Activated CD4-positive, alpha-beta memory T cell treated with anti-CD3 and anti-CD28 coated beads, Interleukin-2, amount 10 ng/mL, durations not matched to agents 7 days and 5 days (primary cell): ENCODE measurements at regions not wholly inside any gene's neighbourhood (a gene's known extent, or its start where the extent isn't known, plus 50 kb on each side); places are given as distances from the start of the nearest gene placed in this dataset.

Experiments
- CTCF ChIA-PET: fragments of 350-600 bp; sonication (Branson Sonifier 250); formaldehyde crosslinking; loops from one replicate; lab custom pipeline; 2021; ENCODE audit warnings: antibody characterized with exemption, inconsistent platforms; lab: Charles Lee
- POLR2A ChIA-PET: fragments of 350-600 bp; sonication (Branson Sonifier 250); formaldehyde crosslinking; loops from one replicate; lab custom pipeline; 2021; ENCODE audit warnings: antibody characterized with exemption; lab: Charles Lee
- DNase-seq: peaks from one replicate; pipeline ENCODE4 v3.0.0-alpha.2; 2020
- H3K27ac Mint-ChIP-seq: one replicate; pipeline ENCODE4 v1.8.0; 2021; ENCODE audit warnings: mild to moderate bottlenecking, mixed read lengths
- H3K27me3 Mint-ChIP-seq: one replicate; pipeline ENCODE4 v1.8.0; 2021; ENCODE audit warnings: mixed read lengths
- H3K36me3 Mint-ChIP-seq: one replicate; pipeline ENCODE4 v1.8.0; 2021; ENCODE audit warnings: low read depth, mixed read lengths
- H3K4me1 Mint-ChIP-seq: one replicate; pipeline ENCODE4 v1.8.0; 2021; ENCODE audit warnings: mixed read lengths
- H3K4me3 Mint-ChIP-seq: one replicate; pipeline ENCODE4 v1.8.0; 2021; ENCODE audit warnings: mild to moderate bottlenecking, mixed read lengths
- H3K9me3 Mint-ChIP-seq: one replicate; pipeline ENCODE4 v1.8.0; 2021; ENCODE audit warnings: mixed read lengths

DNA sequence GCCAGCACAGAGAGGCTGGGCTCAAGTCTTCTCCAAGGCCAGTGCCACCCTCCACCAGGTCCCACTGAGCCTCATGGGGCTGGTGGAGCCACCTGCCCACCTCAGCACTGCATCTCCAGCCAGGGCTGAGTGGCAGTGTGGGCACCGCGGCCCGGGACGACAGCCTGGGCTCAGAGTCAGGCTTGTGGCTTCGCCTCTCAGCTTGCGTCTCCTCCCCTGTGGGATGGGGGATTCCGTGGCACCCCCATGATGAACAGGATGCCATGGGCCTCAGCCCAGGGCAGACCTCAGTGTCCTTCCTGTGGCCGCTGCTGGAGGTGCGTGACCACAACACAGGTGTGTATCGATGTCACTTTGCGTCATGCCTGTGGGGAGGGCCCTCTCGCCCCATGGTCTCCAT is 136.4 kb upstream of the PPP1R26 start:
- Mint-ChIP-seq H3K9me3 (no peaks in the 10 kb centered on the region), H3K4me1 (no peaks in the 10 kb centered on the region), H3K4me3 (no peak overlapping the region), H3K27ac (no peak overlapping the region), H3K36me3 (no peaks in the 10 kb centered on the region), H3K27me3 (peaks cover 2% of the 10 kb centered on the region)
- CTCF ChIA-PET, result interaction anchor here (1.1 kb wide), 1 partner anchor 68 kb away, joined by 4 read pairs; no protein-coding TSS in a partner anchor
- DNase-seq, result no peak
- POLR2A ChIA-PET, result no interaction called here

DNA sequence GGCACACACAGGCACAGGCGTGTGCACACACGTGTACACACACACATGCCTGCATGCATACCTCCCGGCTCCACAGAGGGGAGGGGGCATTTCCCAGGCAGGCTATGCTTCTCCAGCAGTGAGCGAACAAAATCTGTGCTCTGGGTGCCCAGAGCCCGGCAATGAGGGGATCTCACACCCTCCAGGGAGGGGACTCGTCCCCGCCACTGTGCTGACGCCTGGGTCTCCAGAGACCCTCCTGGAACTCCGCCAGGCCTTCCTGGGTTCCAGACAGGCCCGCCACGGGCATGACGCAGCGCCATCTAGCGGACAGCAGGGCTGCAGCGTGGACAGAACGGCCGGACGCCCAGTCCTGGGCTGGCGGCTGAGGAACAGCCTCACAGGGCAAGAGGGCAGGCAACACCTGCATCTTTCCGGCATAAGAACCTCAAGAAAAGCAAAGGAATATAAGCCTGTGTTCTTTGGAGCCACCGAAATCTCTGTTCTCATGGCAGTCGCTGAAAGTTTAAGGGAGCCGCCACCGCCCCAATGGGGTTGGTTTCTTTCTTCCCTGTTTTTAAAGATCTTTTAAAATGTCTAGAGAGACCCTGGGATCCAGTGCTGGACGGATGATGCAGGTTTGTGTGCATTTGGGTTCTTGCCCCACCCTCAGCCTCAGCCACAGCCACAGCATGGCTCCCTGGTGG is 135.6 kb upstream of the PPP1R26 start:
- Mint-ChIP-seq H3K27me3 (peaks cover 2% of the 10 kb centered on the region), H3K4me1 (no peaks in the 10 kb centered on the region), H3K4me3 (no peak overlapping the region), H3K27ac (no peak overlapping the region), H3K9me3 (no peaks in the 10 kb centered on the region), H3K36me3 (no peaks in the 10 kb centered on the region)
- peak; percentile 57 for DNase-seq
- POLR2A ChIA-PET, result no interaction called here
- CTCF ChIA-PET, result no interaction called here

DNA sequence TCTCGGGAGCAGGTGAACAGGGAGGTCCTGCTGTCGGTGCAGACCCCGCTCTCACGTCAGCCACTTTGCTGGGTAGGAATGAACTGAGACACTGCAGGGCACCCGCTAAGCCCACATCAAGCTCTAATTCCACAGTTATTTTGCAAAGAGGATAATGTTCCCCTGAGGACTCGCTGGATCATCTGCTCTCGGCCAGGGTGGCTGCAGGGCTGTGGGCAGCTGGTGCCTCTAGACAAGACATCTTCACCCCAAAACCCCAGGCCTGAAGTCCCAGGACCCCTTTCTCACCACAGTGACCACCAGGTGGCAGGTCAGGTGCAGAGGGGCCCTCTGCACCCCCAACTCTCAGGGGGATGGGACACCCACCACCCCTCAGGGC is 135.1 kb upstream of the PPP1R26 start:
- H3K36me3 Mint-ChIP-seq, result no peaks in the 10 kb centered on the region
- H3K4me3 Mint-ChIP-seq, result no peak overlapping the region
- peaks cover 2% of the 10 kb centered on the region for H3K27me3 Mint-ChIP-seq
- no peaks in the 10 kb centered on the region for H3K4me1 Mint-ChIP-seq
- CTCF ChIA-PET, result no interaction called here
- POLR2A ChIA-PET, result no interaction called here
- no peak for DNase-seq
- H3K9me3 Mint-ChIP-seq, result no peaks in the 10 kb centered on the region
- H3K27ac Mint-ChIP-seq, result no peak overlapping the region

DNA sequence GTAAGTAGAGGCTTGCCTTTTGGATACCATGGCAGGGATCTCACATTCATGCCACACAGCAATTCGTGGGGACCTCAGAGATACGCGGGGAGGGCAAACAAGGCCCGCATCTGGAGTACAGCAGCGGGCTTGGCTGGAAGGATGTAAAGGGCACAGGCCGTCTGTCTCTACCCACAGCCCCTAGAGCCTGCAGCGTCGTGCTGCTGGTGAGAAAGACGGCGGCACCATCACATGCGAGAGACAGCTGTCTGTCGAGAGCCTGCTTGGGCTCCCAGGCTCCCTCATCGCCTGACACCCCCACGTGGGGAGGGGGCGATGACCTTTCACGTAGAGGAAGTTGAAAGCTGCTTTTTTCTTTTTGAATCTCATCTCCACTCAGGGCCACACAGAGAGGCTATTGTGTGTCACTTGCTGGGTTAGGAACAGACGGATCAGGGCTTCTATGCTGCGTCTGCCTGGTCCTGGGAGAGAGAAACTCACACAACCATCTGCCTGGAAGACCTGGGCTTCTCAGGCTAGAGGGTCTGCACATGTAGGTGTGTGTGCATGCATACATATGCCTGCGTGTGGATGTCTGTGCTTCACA is 134.6 kb upstream of the PPP1R26 start:
- peaks cover 2% of the 10 kb centered on the region for H3K27me3 Mint-ChIP-seq
- no peak overlapping the region for H3K4me3 Mint-ChIP-seq
- CTCF ChIA-PET, result no interaction called here
- no peak for DNase-seq
- H3K36me3 Mint-ChIP-seq, result no peaks in the 10 kb centered on the region
- H3K4me1 Mint-ChIP-seq, result no peaks in the 10 kb centered on the region
- H3K27ac Mint-ChIP-seq, result no peak overlapping the region
- no peaks in the 10 kb centered on the region for H3K9me3 Mint-ChIP-seq
- POLR2A ChIA-PET, result no interaction called here

DNA sequence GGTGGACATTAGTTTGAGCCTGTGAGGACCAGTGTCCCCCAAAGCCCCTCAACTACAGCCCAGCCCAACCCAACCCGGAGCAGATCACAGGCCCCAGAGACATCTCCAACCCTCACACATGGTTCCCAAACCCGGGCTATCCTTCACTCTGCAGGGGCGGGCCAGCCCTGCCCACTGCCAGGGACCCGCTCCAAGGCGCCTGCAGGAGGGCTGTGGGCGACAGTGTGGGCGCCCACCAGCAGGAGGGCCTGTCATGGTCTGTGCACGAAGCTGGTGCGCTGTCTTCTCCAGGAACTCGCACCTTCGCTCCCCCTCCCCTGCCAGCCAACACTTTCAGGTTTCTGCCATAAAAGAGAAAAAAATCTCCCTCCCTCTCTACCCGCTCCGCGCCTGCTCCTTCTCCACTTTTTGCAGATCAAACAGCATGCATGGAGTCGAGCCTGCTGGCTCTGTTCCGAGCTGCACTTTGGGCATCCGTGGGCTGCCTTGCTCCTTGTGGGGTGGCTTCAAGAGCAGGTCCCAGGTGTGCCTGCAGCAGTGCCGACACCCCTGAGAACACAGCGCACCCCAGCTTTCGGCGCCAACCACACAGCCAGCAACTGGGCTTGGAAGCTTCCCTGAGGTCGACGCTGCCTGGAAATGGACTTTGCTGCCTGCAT is 133.7 kb upstream of the PPP1R26 start:
- no peak for DNase-seq
- Mint-ChIP-seq H3K9me3 (no peaks in the 10 kb centered on the region), H3K4me3 (no peak overlapping the region), H3K4me1 (no peaks in the 10 kb centered on the region), H3K27me3 (no peaks in the 10 kb centered on the region), H3K27ac (no peak overlapping the region), H3K36me3 (no peaks in the 10 kb centered on the region)
- CTCF ChIA-PET, result no interaction called here
- POLR2A ChIA-PET, result interaction anchor here (0.7 kb wide), 1 partner anchor 10 kb away, joined by 3 read pairs; no protein-coding TSS in a partner anchor

DNA sequence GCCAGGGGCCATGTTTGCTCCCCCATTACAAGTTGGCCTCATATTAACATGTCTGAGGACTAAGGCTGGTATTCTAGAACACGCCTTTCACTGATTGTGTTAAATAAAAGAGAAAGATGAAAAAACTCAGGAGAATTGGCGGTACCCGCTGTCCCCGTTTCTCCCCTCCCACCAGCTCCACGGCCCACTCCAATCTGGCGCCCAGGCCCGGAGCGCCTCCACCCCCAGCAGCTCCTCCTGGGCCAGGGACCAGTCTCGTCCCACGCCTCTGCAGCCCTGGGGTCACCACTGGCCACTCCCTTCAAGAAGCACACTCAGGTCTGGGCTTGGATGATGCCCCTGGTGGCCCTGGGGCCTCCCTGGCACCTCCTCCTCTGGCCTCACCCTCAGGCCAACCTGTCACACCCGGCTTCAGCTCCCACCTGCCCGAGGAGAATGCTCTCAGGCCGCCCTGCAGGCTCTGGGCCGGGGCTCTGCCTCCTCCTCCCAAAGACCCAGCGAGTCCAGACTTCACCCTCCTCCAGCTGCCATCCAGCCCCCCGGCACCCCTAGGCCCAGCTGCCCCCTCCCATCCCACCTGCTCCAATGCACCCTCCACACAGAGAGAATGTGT is 133.0 kb upstream of the PPP1R26 start:
- Mint-ChIP-seq H3K4me3 (no peak overlapping the region), H3K27me3 (no peaks in the 10 kb centered on the region), H3K4me1 (no peaks in the 10 kb centered on the region), H3K27ac (no peak overlapping the region), H3K9me3 (no peaks in the 10 kb centered on the region), H3K36me3 (no peaks in the 10 kb centered on the region)
- POLR2A ChIA-PET, result interaction anchor here (0.7 kb wide), 1 partner anchor 10 kb away, joined by 3 read pairs; no protein-coding TSS in a partner anchor
- DNase-seq, result no peak
- CTCF ChIA-PET, result no interaction called here

DNA sequence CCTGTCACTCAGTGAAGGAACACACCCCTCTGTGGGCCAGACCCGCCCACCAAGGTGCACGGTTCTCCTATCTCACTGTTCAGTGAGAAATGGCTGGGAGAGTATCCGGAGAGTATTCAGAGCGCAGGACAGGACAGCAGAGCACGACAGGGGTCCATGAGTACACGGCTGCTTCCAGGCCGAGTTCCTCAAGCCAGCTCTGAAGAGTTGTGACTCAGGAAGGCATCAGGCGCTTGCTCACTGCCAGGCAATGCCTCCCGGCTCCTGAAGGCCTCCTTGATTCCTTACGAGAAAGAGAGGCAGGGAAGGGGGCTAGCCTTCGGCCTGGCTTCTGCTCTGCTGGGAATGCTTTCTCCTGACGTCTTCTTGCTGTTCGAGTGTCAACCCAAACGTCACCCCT is 132.1 kb upstream of the PPP1R26 start:
- ChIA-PET CTCF (no interaction called here), POLR2A (no interaction called here)
- Mint-ChIP-seq H3K27ac (no peak overlapping the region), H3K4me3 (no peak overlapping the region), H3K27me3 (no peaks in the 10 kb centered on the region), H3K4me1 (no peaks in the 10 kb centered on the region), H3K36me3 (no peaks in the 10 kb centered on the region), H3K9me3 (no peaks in the 10 kb centered on the region)
- no peak for DNase-seq

DNA sequence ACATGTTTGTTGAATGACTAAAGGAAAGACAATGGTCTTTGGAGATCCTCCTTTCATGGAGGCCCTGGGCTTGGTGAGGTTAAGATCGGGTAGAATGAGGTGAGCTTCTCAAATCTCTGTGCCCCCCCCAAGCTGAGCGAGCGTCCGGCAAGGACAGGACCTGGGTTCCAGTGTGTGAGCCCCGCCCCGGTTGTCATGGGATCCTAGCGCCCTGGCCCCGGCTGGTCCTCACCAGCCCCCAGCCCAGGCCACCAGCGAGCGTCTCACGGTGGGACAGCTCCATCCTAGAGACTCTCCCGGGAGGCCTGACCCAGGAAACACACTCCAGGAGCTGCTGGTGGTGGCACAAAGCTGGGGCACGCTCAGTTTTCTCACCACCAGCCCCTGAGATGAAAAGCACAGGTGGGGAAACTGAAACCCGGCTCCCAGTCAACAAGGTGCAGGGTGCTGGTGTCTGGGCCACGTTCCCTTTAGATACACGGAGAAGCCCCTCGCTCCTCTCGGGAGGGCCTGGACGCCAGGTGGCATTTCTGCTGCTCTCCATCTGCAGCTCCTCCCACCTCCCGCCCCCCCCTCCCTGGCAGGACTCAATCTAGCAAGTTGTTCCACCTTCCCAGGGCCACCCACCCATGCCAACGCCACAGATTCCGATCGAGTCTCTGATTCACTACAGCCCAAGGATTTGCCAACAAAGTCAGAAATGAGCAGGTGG is 131.3 kb upstream of the PPP1R26 start:
- no peak overlapping the region for H3K4me3 Mint-ChIP-seq
- no peaks in the 10 kb centered on the region for H3K27me3 Mint-ChIP-seq
- no peaks in the 10 kb centered on the region for H3K9me3 Mint-ChIP-seq
- POLR2A ChIA-PET, result no interaction called here
- CTCF ChIA-PET, result no interaction called here
- no peak for DNase-seq
- no peaks in the 10 kb centered on the region for H3K4me1 Mint-ChIP-seq
- no peaks in the 10 kb centered on the region for H3K36me3 Mint-ChIP-seq
- no peak overlapping the region for H3K27ac Mint-ChIP-seq

DNA sequence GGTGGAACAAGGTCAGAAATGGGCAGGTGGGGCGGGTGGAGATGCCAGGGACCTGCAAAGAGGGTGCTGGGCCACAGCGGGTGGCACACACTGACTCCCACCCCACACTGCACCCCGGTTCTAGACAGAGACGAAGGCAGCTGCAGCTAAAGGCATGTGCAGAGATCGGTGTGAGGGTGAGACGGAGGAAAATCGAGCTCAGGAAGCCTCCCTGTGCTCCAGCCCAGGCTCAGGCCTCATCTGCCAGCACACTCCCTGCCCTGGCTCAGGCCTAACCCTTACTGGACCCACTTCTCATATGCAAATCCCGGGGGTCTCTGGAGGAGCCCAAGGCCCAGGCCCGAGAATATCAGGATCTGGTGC is 130.8 kb upstream of the PPP1R26 start:
- no peaks in the 10 kb centered on the region for H3K9me3 Mint-ChIP-seq
- no peaks in the 10 kb centered on the region for H3K27me3 Mint-ChIP-seq
- H3K27ac Mint-ChIP-seq, result no peak overlapping the region
- H3K36me3 Mint-ChIP-seq, result no peaks in the 10 kb centered on the region
- H3K4me1 Mint-ChIP-seq, result no peaks in the 10 kb centered on the region
- ChIA-PET POLR2A (no interaction called here), CTCF (no interaction called here)
- DNase-seq, result no peak
- no peak overlapping the region for H3K4me3 Mint-ChIP-seq

DNA sequence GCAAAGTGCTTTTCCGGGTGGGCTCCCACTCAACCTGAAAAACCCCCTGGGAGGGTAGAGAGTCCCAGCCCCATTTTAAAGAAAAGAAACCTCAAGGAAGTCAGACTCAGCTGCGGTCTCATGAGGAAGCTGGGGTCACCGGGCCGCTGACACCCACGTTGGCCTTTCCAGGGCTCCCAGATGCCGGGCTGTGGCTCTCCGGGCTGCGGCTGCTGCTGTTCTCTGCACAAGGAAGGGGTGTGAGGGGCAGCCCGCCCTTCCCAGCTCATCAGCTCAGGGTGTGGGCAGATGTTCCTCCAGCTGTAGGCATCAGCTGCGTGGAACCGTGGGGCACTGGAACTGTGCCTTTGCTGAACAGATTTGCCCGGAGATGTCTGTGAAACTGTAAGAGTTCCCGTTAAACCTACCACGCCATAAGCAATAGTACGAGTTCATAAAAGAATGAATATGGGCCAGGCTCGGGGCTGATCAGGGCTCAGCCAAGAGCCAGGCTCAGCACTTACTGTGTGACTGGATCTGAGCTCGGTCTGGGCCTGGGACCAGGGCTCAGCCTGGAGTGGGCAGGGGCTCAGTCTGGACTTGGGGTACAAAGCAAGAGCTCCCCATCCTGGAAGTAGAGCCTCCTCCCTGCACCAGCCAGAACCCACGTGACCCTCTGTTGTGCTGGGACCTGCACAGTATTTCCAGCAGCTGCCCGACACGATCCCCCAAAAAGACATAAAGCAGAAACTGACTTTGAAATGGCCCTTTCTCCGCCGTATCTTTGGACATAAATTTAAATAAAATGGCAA is 130.2 kb upstream of the PPP1R26 start:
- ChIA-PET CTCF (no interaction called here), POLR2A (no interaction called here)
- no peaks in the 10 kb centered on the region for H3K36me3 Mint-ChIP-seq
- no peak overlapping the region for H3K27ac Mint-ChIP-seq
- no peaks in the 10 kb centered on the region for H3K9me3 Mint-ChIP-seq
- H3K27me3 Mint-ChIP-seq, result no peaks in the 10 kb centered on the region
- no peak for DNase-seq
- H3K4me1 Mint-ChIP-seq, result no peaks in the 10 kb centered on the region
- no peak overlapping the region for H3K4me3 Mint-ChIP-seq

DNA sequence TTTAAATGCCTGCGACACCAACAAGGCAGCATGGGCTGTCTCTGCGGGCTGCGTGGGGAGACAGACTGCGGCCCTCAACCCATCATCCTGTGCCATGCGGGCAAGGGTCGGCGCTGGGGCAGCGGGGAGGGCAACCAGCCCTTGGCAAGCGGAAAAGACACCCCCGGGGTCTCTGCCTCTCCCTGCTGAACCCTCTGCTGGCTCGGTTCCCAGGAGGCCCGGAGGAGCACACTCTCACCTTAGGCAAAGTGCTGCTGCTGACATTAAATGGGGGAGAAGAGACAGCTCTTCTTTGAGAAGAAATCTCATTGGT is 129.6 kb upstream of the PPP1R26 start:
- Mint-ChIP-seq H3K36me3 (no peaks in the 10 kb centered on the region), H3K27me3 (no peaks in the 10 kb centered on the region), H3K4me3 (no peak overlapping the region), H3K27ac (no peak overlapping the region), H3K9me3 (no peaks in the 10 kb centered on the region), H3K4me1 (no peaks in the 10 kb centered on the region)
- DNase-seq, result no peak
- ChIA-PET CTCF (no interaction called here), POLR2A (no interaction called here)

DNA sequence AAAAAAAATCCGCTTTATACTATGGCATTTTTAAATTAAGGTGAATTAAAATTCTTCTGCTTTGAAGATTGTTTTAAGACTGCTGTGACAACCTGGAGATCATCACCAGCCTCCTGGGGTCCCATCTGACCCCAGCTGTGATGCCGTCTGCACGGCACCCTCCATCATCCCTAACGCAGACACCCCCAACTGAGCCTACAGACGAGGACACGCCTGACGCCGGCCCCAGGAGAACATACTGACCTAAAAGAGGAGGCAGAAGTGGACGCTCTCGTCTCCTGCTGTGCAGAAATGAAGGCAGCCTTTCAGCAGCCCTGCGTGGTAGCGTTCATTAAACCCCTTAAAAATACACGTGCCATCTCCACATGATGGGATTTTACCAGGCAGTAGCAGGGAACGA is 125.6 kb upstream of the PPP1R26 start:
- ChIA-PET CTCF (no interaction called here), POLR2A (no interaction called here)
- no peak overlapping the region for H3K27ac Mint-ChIP-seq
- H3K36me3 Mint-ChIP-seq, result no peaks in the 10 kb centered on the region
- no peaks in the 10 kb centered on the region for H3K27me3 Mint-ChIP-seq
- DNase-seq, result no peak
- H3K4me1 Mint-ChIP-seq, result peaks cover 5% of the 10 kb centered on the region
- H3K9me3 Mint-ChIP-seq, result no peaks in the 10 kb centered on the region
- H3K4me3 Mint-ChIP-seq, result no peak overlapping the region
